GM12878 (cell line): ENCODE measurements at regions not wholly inside any gene's neighbourhood (a gene's known extent, or its start where the extent isn't known, plus 50 kb on each side); places are given as distances from the start of the nearest gene placed in this dataset.

Source experiments
- ATAC-seq: fragments of 200-7000 bp; cut with Tn5 transposase; 3 replicates; pipeline ENCODE4 v1.9.1; 2020; ENCODE audit warnings: mild to moderate bottlenecking, moderate library complexity
- BruUV-seq: library from RNA; stranded (reverse); fragments of 400-500 nt; replicated peaks from 2 replicates; lab custom pipeline; 2021; lab: Mats Ljungman, UMichigan
- CTCF ChIA-PET: fragments of 300-600 bp; sonication (Branson Sonifier 250); formaldehyde crosslinking; extraction: SDS; loops from one replicate; lab custom pipeline; 2021; ENCODE audit warnings: inconsistent platforms; lab: Yijun Ruan, JAX
- POLR2A ChIA-PET: fragments of 350-600 bp; formaldehyde crosslinking; extraction: SDS; loops from one replicate; lab custom pipeline; 2021; ENCODE audit warnings: inconsistent platforms; lab: Charles Lee
- RAD21 ChIA-PET: fragments of 300-600 bp; sonication (Branson Sonifier 250); formaldehyde crosslinking; loops from one replicate; lab custom pipeline; 2023; ENCODE audit warnings: antibody characterized with exemption; ENCODE audit not compliant: unreplicated experiment; lab: Charles Lee
- SMC1A ChIA-PET: fragments of 300-600 bp; sonication (Branson Sonifier 250); formaldehyde crosslinking; loops from one replicate; lab custom pipeline; 2023; ENCODE audit not compliant: unreplicated experiment, uncharacterized antibody; lab: Charles Lee
- DNase-seq: peaks from one replicate; pipeline ENCODE4 v3.0.0-alpha.2; 2011; ENCODE audit warnings: low read depth, low spot score
- FAIRE-seq: peaks from 3 replicates; lab custom pipeline; 2011; peaks lifted over from hg19 to GRCh38; lab: Jason Lieb, UNC
- H2AFZ ChIP-seq: 2 replicates; pipeline ENCODE4 v1.6.0; 2011; ENCODE audit warnings: low read depth, low read length, control low read depth; ENCODE audit not compliant: control insufficient read depth
- H3K27ac ChIP-seq: 2 replicates; pipeline ENCODE4 v1.5.1; 2011; ENCODE audit warnings: control low read depth; ENCODE audit not compliant: control insufficient read depth, insufficient read depth
- H3K27me3 ChIP-seq, 2 experiments: replicated peaks in 1 of 2; 2 replicates each; pipeline versions ENCODE4 v1.6.0 to v1.6.1; 2011; ENCODE audit warnings: low read length in 1 of 2; ENCODE audit not compliant: control insufficient read depth in 2 of 2, insufficient read depth in 2 of 2
- H3K36me3 ChIP-seq, 2 experiments: 2 replicates each; pipeline ENCODE4 v1.5.1; 2011; ENCODE audit warnings: low read length in 1 of 2; ENCODE audit not compliant: control insufficient read depth in 2 of 2, insufficient read depth in 2 of 2
- H3K4me1 ChIP-seq: 2 replicates; pipeline ENCODE4 v1.6.1; 2011; ENCODE audit warnings: mild to moderate bottlenecking, low read length, moderate library complexity, mixed read lengths; ENCODE audit not compliant: control insufficient read depth, insufficient read depth
- H3K4me2 ChIP-seq: 2 replicates; pipeline ENCODE4 v1.6.0; 2011; ENCODE audit warnings: control low read depth; ENCODE audit not compliant: control insufficient read depth, insufficient read depth
- H3K4me3 ChIP-seq: fragments of 200-600 bp; sonication (generic); 2 replicates; pipeline ENCODE4 v1.5.1; 2016
- H3K79me2 ChIP-seq: 2 replicates; pipeline ENCODE4 v1.6.0; 2011; ENCODE audit warnings: low read length; ENCODE audit not compliant: control insufficient read depth, insufficient read depth
- H3K9ac ChIP-seq: 2 replicates; pipeline ENCODE4 v1.8.0; 2011; ENCODE audit warnings: low read length, control low read depth, mixed read lengths; ENCODE audit not compliant: control insufficient read depth, insufficient read depth
- H3K9me3 ChIP-seq: replicated peaks from 3 replicates; pipeline ENCODE4 v1.5.1; 2011; ENCODE audit warnings: mild to moderate bottlenecking, low read length; ENCODE audit not compliant: control insufficient read depth, insufficient read depth
- H4K20me1 ChIP-seq: 2 replicates; pipeline ENCODE4 v1.6.0; 2011; ENCODE audit not compliant: control insufficient read depth, insufficient read depth
- ATF7 ChIP-seq: fragments of 450-650 bp; IDR thresholded peaks from 2 replicates; pipeline ENCODE4 v1.6.1; 2016; ENCODE audit warnings: low read depth, mild to moderate bottlenecking
- EED ChIP-seq: sonication (generic); IDR thresholded peaks from 2 replicates; pipeline ENCODE4 v1.6.1; 2016; ENCODE audit warnings: antibody characterized with exemption, low read depth
- IKZF2 ChIP-seq, 2 experiments: fragments of 450-650 bp; IDR thresholded peaks; 2 replicates each; pipeline ENCODE4 v1.6.1; 2017; ENCODE audit warnings: mild to moderate bottlenecking in 2 of 2, moderate library complexity in 2 of 2
- JUND ChIP-seq: IDR thresholded peaks from 2 replicates; pipeline ENCODE4 v1.6.1; 2012; ENCODE audit warnings: low read depth, mild to moderate bottlenecking, low read length, improper control_type of control experiment, moderate library complexity
- LARP7 ChIP-seq: fragments of 450-650 bp; IDR thresholded peaks from 2 replicates; pipeline ENCODE4 v1.6.1; 2017; ENCODE audit warnings: mild to moderate bottlenecking
- MYC ChIP-seq: IDR thresholded peaks from 2 replicates; pipeline ENCODE4 v1.6.1; 2011; ENCODE audit warnings: mild to moderate bottlenecking, low read length, moderate library complexity, inconsistent platforms; ENCODE audit not compliant: insufficient read depth, insufficient replicate concordance, insufficient read length, severe bottlenecking
- NFIC ChIP-seq: IDR thresholded peaks from 2 replicates; pipeline ENCODE4 v1.6.1; 2012; ENCODE audit warnings: low read depth, mild to moderate bottlenecking, inconsistent platforms, low read length, moderate library complexity
- NFYB ChIP-seq: IDR thresholded peaks from 2 replicates; pipeline ENCODE4 v1.6.1; 2011; ENCODE audit warnings: low read depth, mild to moderate bottlenecking, low read length, improper control_type of control experiment, moderate library complexity; ENCODE audit not compliant: insufficient read depth
- NR2C1 ChIP-seq: fragments of 450-650 bp; IDR thresholded peaks from 2 replicates; pipeline ENCODE4 v1.6.1; 2017; ENCODE audit warnings: antibody characterized with exemption, mild to moderate bottlenecking, moderate library complexity
- RAD51 ChIP-seq: fragments of 450-650 bp; IDR thresholded peaks from 2 replicates; pipeline ENCODE4 v1.6.1; 2016; ENCODE audit warnings: moderate library complexity, mild to moderate bottlenecking, inconsistent platforms
- RELA ChIP-seq: fragments of 450-650 bp; IDR thresholded peaks from 2 replicates; pipeline ENCODE4 v1.8.0; 2014; ENCODE audit warnings: borderline replicate concordance; ENCODE audit not compliant: partially characterized antibody
- RFX5 ChIP-seq: IDR thresholded peaks from 2 replicates; pipeline ENCODE4 v1.6.1; 2011; ENCODE audit warnings: low read depth, low read length, improper control_type of control experiment
- SP1 ChIP-seq: IDR thresholded peaks from one replicate; pipeline ENCODE4 v1.6.1; 2011; ENCODE audit warnings: low read depth, low read length
- YBX1 ChIP-seq: fragments of 450-650 bp; IDR thresholded peaks from 2 replicates; pipeline ENCODE4 v1.6.1; 2016; ENCODE audit warnings: antibody characterized with exemption
- ZNF622 ChIP-seq: fragments of 450-650 bp; IDR thresholded peaks from 2 replicates; pipeline ENCODE4 v1.6.1; 2017; ENCODE audit warnings: mild to moderate bottlenecking, inconsistent platforms
- ZSCAN29 ChIP-seq: fragments of 450-650 bp; IDR thresholded peaks from 2 replicates; pipeline ENCODE4 v1.6.1; 2017; ENCODE audit warnings: mild to moderate bottlenecking, moderate library complexity
- whole genome bisulfite sequencing: methylation state at CpG from one replicate; pipeline ENCODE4 v1.1.6; 2016; ENCODE audit warnings: low lambda C conversion rate; ENCODE audit not compliant: insufficient replicate concordance, insufficient coverage; ENCODE audit errors: missing lambda C conversion rate; 5-methylcytosine and 5-hydroxymethylcytosine counted together
- in situ Hi-C: fragments of 300-500 bp; cut with MboI; formaldehyde crosslinking; loops from 9 replicates; pipeline ENCODE4 v1.14.3; 2018; ENCODE audit warnings: mixed read lengths
- intact Hi-C: fragments of 100-400 bp; cut with micrococcal nuclease; formaldehyde crosslinking; loops from one replicate; pipeline ENCODE4 v1.14.2; 2022; ENCODE audit not compliant: unreplicated experiment
- TF ChIP-seq, protein P1 (sequence below): fragments of 450-650 bp; IDR thresholded peaks from 2 replicates; pipeline ENCODE4 v1.6.1; 2017; ENCODE audit warnings: mild to moderate bottlenecking
- TF ChIP-seq, protein P2 (sequence below): fragments of 450-650 bp; formaldehyde crosslinking; IDR thresholded peaks from 2 replicates; pipeline ENCODE4 v1.4.0; 2022; ENCODE audit warnings: mild to moderate bottlenecking, moderate library complexity

DNA sequence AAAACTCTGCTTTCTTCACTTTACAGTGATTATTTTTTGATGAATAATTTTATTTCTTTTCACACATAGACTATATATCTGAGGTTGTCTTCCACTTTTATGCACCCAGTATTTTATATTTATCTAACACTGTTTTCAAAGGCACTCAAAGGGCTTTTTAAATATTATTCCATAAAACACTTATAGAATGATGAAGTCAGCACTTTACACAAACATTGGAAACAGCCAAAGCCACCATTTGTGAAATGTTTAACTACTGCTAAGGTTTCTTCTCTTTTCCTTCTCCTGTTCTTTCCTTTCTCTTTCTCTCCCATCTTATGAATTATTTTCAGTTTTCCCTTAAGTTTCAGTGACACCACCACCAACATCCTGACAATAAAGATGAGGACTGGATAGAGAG lies 317.7 kb upstream of the FAM78B start:
- in situ Hi-C loops, result loop anchor here (25.0 kb wide), 1 partner anchor 772 kb away; no protein-coding TSS in a partner anchor

DNA sequence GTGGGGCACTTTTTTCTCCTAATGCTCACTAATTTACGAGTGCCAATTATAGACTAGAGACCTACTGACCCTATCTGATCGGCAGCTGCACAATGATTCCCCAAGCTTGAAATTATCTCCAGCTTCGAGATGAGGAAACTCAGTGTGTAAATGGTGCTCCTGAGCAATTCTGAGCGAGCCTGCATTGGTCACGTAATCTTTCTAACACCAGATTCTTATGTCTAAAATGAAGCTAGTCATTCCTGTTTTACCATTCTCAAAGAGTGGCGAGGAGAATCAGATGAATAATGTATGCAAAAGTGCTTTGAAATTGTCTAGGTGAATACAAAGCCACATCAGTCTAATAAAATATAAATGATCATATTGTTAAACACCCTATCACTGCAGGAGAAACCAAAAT lies 318.1 kb upstream of the FAM78B start:
- H2AFZ ChIP-seq, result no peak overlapping the region
- H3K4me2 ChIP-seq, result no peak overlapping the region
- ChIA-PET CTCF (no interaction called here), SMC1A (no interaction called here), POLR2A (no interaction called here), RAD21 (no interaction called here)
- FAIRE-seq, result no peak
- H3K9me3 ChIP-seq, result no peaks in the 10 kb centered on the region
- H3K36me3 ChIP-seq, result no peaks in the 10 kb centered on the region
- no peaks in the 10 kb centered on the region for H3K27me3 ChIP-seq
- no peak overlapping the region for H3K4me3 ChIP-seq
- H3K4me1 ChIP-seq, result no peaks in the 10 kb centered on the region
- WGBS, result 58% methylated on average over 6 of the region's 6 CpGs
- in situ Hi-C loops, result loop anchor here (25.0 kb wide), 1 partner anchor 773 kb away; no protein-coding TSS in a partner anchor
- no peak for ATAC-seq
- no peak for DNase-seq
- no peak overlapping the region for H3K9ac ChIP-seq
- no peak overlapping the region for H3K27ac ChIP-seq
- intact Hi-C loops, result no loop called here
- H4K20me1 ChIP-seq, result no peaks in the 10 kb centered on the region
- no TSS peak for BruUV-seq
- no peaks in the 10 kb centered on the region for H3K79me2 ChIP-seq
- TF ChIP-seq ZNF622 (no peak), YBX1 (no peak), SP1 (no peak), NFIC (no peak), RELA (no peak)
- TF ChIP-seq, protein P1, sequence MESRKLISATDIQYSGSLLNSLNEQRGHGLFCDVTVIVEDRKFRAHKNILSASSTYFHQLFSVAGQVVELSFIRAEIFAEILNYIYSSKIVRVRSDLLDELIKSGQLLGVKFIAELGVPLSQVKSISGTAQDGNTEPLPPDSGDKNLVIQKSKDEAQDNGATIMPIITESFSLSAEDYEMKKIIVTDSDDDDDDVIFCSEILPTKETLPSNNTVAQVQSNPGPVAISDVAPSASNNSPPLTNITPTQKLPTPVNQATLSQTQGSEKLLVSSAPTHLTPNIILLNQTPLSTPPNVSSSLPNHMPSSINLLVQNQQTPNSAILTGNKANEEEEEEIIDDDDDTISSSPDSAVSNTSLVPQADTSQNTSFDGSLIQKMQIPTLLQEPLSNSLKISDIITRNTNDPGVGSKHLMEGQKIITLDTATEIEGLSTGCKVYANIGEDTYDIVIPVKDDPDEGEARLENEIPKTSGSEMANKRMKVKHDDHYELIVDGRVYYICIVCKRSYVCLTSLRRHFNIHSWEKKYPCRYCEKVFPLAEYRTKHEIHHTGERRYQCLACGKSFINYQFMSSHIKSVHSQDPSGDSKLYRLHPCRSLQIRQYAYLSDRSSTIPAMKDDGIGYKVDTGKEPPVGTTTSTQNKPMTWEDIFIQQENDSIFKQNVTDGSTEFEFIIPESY, result no peak
- TF ChIP-seq, protein P2, sequence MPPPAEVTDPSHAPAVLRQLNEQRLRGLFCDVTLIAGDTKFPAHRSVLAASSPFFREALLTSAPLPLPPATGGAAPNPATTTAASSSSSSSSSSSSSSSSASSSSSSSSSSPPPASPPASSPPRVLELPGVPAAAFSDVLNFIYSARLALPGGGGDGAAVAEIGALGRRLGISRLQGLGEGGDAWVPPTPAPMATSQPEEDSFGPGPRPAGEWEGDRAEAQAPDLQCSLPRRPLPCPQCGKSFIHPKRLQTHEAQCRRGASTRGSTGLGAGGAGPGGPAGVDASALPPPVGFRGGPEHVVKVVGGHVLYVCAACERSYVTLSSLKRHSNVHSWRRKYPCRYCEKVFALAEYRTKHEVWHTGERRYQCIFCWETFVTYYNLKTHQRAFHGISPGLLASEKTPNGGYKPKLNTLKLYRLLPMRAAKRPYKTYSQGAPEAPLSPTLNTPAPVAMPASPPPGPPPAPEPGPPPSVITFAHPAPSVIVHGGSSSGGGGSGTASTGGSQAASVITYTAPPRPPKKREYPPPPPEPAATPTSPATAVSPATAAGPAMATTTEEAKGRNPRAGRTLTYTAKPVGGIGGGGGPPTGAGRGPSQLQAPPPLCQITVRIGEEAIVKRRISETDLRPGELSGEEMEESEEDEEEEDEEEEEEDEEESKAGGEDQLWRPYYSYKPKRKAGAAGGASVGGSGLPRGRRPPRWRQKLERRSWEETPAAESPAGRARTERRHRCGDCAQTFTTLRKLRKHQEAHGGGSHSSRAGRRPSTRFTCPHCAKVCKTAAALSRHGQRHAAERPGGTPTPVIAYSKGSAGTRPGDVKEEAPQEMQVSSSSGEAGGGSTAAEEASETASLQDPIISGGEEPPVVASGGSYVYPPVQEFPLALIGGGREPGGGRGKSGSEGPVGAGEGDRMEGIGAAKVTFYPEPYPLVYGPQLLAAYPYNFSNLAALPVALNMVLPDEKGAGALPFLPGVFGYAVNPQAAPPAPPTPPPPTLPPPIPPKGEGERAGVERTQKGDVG (CRISPR knock-in tag), result no peak

More for the DNA sequence above, 317.7 kb upstream of the FAM78B start:
- RAD21 ChIA-PET, result no interaction called here
- no peak overlapping the region for H2AFZ ChIP-seq
- H3K27me3 ChIP-seq, result no peaks in the 10 kb centered on the region
- POLR2A ChIA-PET, result no interaction called here
- H3K9ac ChIP-seq, result no peak overlapping the region
- H4K20me1 ChIP-seq, result no peaks in the 10 kb centered on the region
- BruUV-seq, result no TSS peak
- FAIRE-seq (no peak), ATAC-seq (no peak), DNase-seq (no peak)
- no peak overlapping the region for H3K4me2 ChIP-seq
- no peaks in the 10 kb centered on the region for H3K79me2 ChIP-seq
- no peak overlapping the region for H3K4me3 ChIP-seq
- SMC1A ChIA-PET, result no interaction called here
- no peaks in the 10 kb centered on the region for H3K36me3 ChIP-seq
- intact Hi-C loops, result no loop called here
- no peak overlapping the region for H3K27ac ChIP-seq
- CTCF ChIA-PET, result no interaction called here
- TF ChIP-seq ZSCAN29 (no peak), NFYB (no peak), NR2C1 (no peak), RFX5 (no peak), RAD51 (no peak), IKZF2 (IDR thresholded peaks at IDR 0.05) (no peak), EED (no peak), MYC (no peak), LARP7 (no peak), ATF7 (no peak), JUND (no peak)
- TF ChIP-seq, protein P1, result no peak
- H3K9me3 ChIP-seq, result no peaks in the 10 kb centered on the region
- no peaks in the 10 kb centered on the region for H3K4me1 ChIP-seq
